ENCODE measurements at regions not wholly inside any gene's neighbourhood (a gene's known extent, or its start where the extent isn't known, plus 50 kb on each side); places are given as distances from the start of the nearest gene placed in this dataset.

DNA sequence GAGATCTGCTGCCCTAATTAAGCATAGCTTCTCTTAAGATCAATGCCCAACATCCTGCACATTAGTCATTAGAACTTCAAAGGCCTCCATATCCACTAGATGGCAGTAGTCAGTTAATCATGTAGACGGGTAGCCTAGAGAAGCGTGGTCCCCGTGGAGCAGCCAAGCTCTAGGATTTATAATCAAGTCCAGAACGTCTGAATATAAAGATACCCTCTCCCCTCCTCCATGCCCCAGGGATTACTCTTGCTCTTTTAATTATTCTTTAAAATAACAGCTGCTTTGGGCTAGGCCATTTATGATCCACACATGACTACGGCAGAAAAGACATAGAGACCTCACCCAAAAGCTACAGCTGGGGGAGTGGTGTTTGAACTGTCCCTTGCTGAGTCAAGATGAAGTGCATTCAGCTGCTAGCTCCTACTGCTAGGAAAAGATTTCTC is 327.6 kb upstream of the PLET1 start:
- TF ChIP-seq POLR2AphosphoS5 (IDR thresholded peaks at IDR 0.05; ENCODE audit: low read depth, low read length) (no peak), POLR2A (IDR thresholded peaks at IDR 0.05; ENCODE audit: low read depth, low read length) (no peak), TAF1 (IDR thresholded peaks at IDR 0.05; ENCODE audit: low read depth, low read length) (no peak), SPI1 (IDR thresholded peaks at IDR 0.05; ENCODE audit: low read depth, low read length) (no peak), POU2F2 (IDR thresholded peaks at IDR 0.05; ENCODE audit: low read depth, low read length) (no peak), PAX5 (IDR thresholded peaks at IDR 0.05; ENCODE audit: insufficient read depth, low read length, severe bottlenecking) (no peak)

Measured in GM12891 (cell line).